SK-N-SH treated with all-trans-retinoic acid at 6 μM for 48 hours (cell line): ENCODE measurements at regions not wholly inside any gene's neighbourhood (a gene's known extent, or its start where the extent isn't known, plus 50 kb on each side); places are given as distances from the start of the nearest gene placed in this dataset.

Experiments
- ATAC-seq: fragments of 200-7000 bp; cut with Tn5 transposase; 3 replicates; pipeline ENCODE4 v1.9.1; 2020; ENCODE audit warnings: mild to moderate bottlenecking, moderate library complexity
- BACH2 ChIP-seq: fragments of 250-450 bp; sonication (Bioruptor Pico); IDR thresholded peaks from 2 replicates; pipeline ENCODE4 v1.9.0; 2021; ENCODE audit warnings: mild to moderate bottlenecking, borderline replicate concordance
- CSDC2 ChIP-seq: fragments of 250-450 bp; sonication (Bioruptor Pico); IDR thresholded peaks from 2 replicates; pipeline ENCODE4 v1.5.0; 2020; ENCODE audit warnings: mild to moderate bottlenecking, moderate library complexity
- GLIS3 ChIP-seq: fragments of 250-450 bp; sonication (Bioruptor Pico); IDR thresholded peaks from 2 replicates; pipeline ENCODE4 v1.5.0; 2020; ENCODE audit warnings: mild to moderate bottlenecking, moderate library complexity
- ISL1 ChIP-seq: fragments of 250-450 bp; sonication (Bioruptor Pico); IDR thresholded peaks from 2 replicates; pipeline ENCODE4 v2.1.2; 2022; ENCODE audit warnings: mild to moderate bottlenecking, moderate library complexity
- OSR1 ChIP-seq: fragments of 250-450 bp; sonication (Bioruptor Pico); IDR thresholded peaks from 2 replicates; pipeline ENCODE4 v1.8.0; 2022; ENCODE audit warnings: moderate library complexity, mild to moderate bottlenecking, inconsistent platforms
- PPARA ChIP-seq: fragments of 250-450 bp; sonication (Bioruptor Pico); IDR thresholded peaks from 2 replicates; pipeline ENCODE4 v1.5.0; 2020; ENCODE audit warnings: mild to moderate bottlenecking, borderline replicate concordance
- RARB ChIP-seq: fragments of 250-450 bp; sonication (Bioruptor Pico); IDR thresholded peaks from 2 replicates; pipeline ENCODE4 v1.8.0; 2021; ENCODE audit warnings: mild to moderate bottlenecking, moderate library complexity
- SNAI2 ChIP-seq: fragments of 250-450 bp; sonication (Bioruptor Pico); IDR thresholded peaks from 2 replicates; pipeline ENCODE4 v1.5.0; 2020; ENCODE audit warnings: mild to moderate bottlenecking, moderate library complexity
- TCF4 ChIP-seq: fragments of 250-450 bp; sonication (Bioruptor Pico); IDR thresholded peaks from 2 replicates; pipeline ENCODE4 v1.8.0; 2021; ENCODE audit warnings: mild to moderate bottlenecking, moderate library complexity, borderline replicate concordance
- TOX ChIP-seq: fragments of 250-450 bp; sonication (Bioruptor Pico); IDR thresholded peaks from 2 replicates; pipeline ENCODE4 v1.8.0; 2021; ENCODE audit warnings: mild to moderate bottlenecking, moderate library complexity, borderline replicate concordance
- ZC3H10 ChIP-seq: fragments of 250-450 bp; sonication (Bioruptor Pico); IDR thresholded peaks from 2 replicates; pipeline ENCODE4 v1.5.1; 2021; ENCODE audit warnings: mild to moderate bottlenecking, moderate library complexity
- ZFP3 ChIP-seq: fragments of 250-450 bp; sonication (Bioruptor Pico); IDR thresholded peaks from 2 replicates; pipeline ENCODE4 v1.5.0; 2020; ENCODE audit warnings: mild to moderate bottlenecking, moderate library complexity
- ZFP30 ChIP-seq: fragments of 450-650 bp; formaldehyde crosslinking; IDR thresholded peaks from 2 replicates; pipeline ENCODE4 v1.5.0; 2022; ENCODE audit warnings: mild to moderate bottlenecking, moderate library complexity
- ZNF565 ChIP-seq: fragments of 450-650 bp; formaldehyde crosslinking; conservative IDR thresholded peaks from 2 replicates; pipeline ENCODE4 v1.5.0; 2020; ENCODE audit warnings: low read depth, mild to moderate bottlenecking, moderate library complexity
- ZNF70 ChIP-seq: fragments of 450-650 bp; formaldehyde crosslinking; IDR thresholded peaks from 2 replicates; pipeline ENCODE4 v1.5.0; 2020; ENCODE audit warnings: mild to moderate bottlenecking, moderate library complexity
- ZNF8 ChIP-seq: fragments of 450-650 bp; formaldehyde crosslinking; IDR thresholded peaks from 2 replicates; pipeline ENCODE4 v1.5.0; 2020; ENCODE audit warnings: mild to moderate bottlenecking, moderate library complexity
- TF ChIP-seq, protein P1 (sequence below): fragments of 250-450 bp; sonication (Bioruptor Pico); IDR thresholded peaks from 2 replicates; pipeline ENCODE4 v1.5.1; 2021; ENCODE audit warnings: mild to moderate bottlenecking, moderate library complexity
- TF ChIP-seq, protein P2 (sequence below): fragments of 250-450 bp; sonication (Bioruptor Pico); IDR thresholded peaks from 2 replicates; pipeline ENCODE4 v1.5.0; 2020; ENCODE audit warnings: mild to moderate bottlenecking, moderate library complexity
- TF ChIP-seq, protein P3 (sequence below): fragments of 250-450 bp; sonication (Bioruptor Pico); IDR thresholded peaks from 2 replicates; pipeline ENCODE4 v1.5.1; 2020; ENCODE audit warnings: low read depth, mild to moderate bottlenecking, moderate library complexity
- TF ChIP-seq, protein P4 (sequence below): fragments of 250-450 bp; sonication (Bioruptor Pico); IDR thresholded peaks from 2 replicates; pipeline ENCODE4 v1.8.0; 2020; ENCODE audit warnings: mild to moderate bottlenecking, moderate library complexity, borderline replicate concordance
- TF ChIP-seq, protein P5 (sequence below): fragments of 250-450 bp; sonication (Bioruptor Pico); IDR thresholded peaks from 2 replicates; pipeline ENCODE4 v1.8.0; 2021; ENCODE audit warnings: low read depth, mild to moderate bottlenecking, moderate library complexity, borderline replicate concordance

DNA sequence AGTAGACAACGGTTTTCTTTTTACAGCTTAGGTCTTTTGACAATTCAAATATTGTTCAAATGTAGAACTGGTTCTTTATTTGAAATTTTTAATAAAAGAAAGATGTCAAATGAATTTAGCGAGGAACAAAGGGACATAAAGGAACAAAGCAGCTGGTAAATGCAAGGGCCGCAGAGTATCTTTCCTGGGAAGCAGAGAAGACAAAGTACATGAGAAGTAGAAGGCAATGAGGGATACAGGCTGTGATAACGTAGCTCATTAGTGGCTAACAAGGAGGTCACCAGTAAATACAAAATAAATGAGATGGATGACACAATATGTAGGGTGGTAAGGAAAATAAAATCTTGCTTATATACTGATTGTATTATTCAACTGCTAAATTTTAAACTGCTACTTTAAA lies 762.8 kb downstream of the VGLL3 start:
- ATAC-seq = no peak
- TF ChIP-seq ISL1 = no peak
- TF ChIP-seq, protein P1, sequence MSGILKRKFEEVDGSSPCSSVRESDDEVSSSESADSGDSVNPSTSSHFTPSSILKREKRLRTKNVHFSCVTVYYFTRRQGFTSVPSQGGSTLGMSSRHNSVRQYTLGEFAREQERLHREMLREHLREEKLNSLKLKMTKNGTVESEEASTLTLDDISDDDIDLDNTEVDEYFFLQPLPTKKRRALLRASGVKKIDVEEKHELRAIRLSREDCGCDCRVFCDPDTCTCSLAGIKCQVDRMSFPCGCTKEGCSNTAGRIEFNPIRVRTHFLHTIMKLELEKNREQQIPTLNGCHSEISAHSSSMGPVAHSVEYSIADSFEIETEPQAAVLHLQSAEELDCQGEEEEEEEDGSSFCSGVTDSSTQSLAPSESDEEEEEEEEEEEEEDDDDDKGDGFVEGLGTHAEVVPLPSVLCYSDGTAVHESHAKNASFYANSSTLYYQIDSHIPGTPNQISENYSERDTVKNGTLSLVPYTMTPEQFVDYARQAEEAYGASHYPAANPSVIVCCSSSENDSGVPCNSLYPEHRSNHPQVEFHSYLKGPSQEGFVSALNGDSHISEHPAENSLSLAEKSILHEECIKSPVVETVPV (CRISPR knock-in tag) = no peak
- TF ChIP-seq ZNF565 = no peak
- TF ChIP-seq GLIS3 (CRISPR knock-in tag) = no peak
- TF ChIP-seq, protein P2, sequence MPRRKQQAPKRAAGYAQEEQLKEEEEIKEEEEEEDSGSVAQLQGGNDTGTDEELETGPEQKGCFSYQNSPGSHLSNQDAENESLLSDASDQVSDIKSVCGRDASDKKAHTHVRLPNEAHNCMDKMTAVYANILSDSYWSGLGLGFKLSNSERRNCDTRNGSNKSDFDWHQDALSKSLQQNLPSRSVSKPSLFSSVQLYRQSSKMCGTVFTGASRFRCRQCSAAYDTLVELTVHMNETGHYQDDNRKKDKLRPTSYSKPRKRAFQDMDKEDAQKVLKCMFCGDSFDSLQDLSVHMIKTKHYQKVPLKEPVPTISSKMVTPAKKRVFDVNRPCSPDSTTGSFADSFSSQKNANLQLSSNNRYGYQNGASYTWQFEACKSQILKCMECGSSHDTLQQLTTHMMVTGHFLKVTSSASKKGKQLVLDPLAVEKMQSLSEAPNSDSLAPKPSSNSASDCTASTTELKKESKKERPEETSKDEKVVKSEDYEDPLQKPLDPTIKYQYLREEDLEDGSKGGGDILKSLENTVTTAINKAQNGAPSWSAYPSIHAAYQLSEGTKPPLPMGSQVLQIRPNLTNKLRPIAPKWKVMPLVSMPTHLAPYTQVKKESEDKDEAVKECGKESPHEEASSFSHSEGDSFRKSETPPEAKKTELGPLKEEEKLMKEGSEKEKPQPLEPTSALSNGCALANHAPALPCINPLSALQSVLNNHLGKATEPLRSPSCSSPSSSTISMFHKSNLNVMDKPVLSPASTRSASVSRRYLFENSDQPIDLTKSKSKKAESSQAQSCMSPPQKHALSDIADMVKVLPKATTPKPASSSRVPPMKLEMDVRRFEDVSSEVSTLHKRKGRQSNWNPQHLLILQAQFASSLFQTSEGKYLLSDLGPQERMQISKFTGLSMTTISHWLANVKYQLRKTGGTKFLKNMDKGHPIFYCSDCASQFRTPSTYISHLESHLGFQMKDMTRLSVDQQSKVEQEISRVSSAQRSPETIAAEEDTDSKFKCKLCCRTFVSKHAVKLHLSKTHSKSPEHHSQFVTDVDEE (CRISPR knock-in tag) = no peak
- no peak for TF ChIP-seq ZNF8 (CRISPR knock-in tag)
- no peak for TF ChIP-seq RARB (CRISPR knock-in tag)
- no peak for TF ChIP-seq SNAI2 (CRISPR knock-in tag)
- TF ChIP-seq ZFP30 = no peak
- TF ChIP-seq, protein P3, sequence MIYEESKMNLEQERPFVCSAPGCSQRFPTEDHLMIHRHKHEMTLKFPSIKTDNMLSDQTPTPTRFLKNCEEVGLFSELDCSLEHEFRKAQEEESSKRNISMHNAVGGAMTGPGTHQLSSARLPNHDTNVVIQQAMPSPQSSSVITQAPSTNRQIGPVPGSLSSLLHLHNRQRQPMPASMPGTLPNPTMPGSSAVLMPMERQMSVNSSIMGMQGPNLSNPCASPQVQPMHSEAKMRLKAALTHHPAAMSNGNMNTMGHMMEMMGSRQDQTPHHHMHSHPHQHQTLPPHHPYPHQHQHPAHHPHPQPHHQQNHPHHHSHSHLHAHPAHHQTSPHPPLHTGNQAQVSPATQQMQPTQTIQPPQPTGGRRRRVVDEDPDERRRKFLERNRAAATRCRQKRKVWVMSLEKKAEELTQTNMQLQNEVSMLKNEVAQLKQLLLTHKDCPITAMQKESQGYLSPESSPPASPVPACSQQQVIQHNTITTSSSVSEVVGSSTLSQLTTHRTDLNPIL (CRISPR knock-in tag) = no peak
- no peak for TF ChIP-seq OSR1 (CRISPR knock-in tag)
- TF ChIP-seq, protein P4, sequence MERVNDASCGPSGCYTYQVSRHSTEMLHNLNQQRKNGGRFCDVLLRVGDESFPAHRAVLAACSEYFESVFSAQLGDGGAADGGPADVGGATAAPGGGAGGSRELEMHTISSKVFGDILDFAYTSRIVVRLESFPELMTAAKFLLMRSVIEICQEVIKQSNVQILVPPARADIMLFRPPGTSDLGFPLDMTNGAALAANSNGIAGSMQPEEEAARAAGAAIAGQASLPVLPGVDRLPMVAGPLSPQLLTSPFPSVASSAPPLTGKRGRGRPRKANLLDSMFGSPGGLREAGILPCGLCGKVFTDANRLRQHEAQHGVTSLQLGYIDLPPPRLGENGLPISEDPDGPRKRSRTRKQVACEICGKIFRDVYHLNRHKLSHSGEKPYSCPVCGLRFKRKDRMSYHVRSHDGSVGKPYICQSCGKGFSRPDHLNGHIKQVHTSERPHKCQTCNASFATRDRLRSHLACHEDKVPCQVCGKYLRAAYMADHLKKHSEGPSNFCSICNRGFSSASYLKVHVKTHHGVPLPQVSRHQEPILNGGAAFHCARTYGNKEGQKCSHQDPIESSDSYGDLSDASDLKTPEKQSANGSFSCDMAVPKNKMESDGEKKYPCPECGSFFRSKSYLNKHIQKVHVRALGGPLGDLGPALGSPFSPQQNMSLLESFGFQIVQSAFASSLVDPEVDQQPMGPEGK = no peak
- no peak for TF ChIP-seq ZFP3 (CRISPR knock-in tag)
- TF ChIP-seq ZNF70 (CRISPR knock-in tag) = no peak
- no peak for TF ChIP-seq PPARA (CRISPR knock-in tag)
- no peak for TF ChIP-seq TCF4 (CRISPR knock-in tag)
- TF ChIP-seq, protein P5, sequence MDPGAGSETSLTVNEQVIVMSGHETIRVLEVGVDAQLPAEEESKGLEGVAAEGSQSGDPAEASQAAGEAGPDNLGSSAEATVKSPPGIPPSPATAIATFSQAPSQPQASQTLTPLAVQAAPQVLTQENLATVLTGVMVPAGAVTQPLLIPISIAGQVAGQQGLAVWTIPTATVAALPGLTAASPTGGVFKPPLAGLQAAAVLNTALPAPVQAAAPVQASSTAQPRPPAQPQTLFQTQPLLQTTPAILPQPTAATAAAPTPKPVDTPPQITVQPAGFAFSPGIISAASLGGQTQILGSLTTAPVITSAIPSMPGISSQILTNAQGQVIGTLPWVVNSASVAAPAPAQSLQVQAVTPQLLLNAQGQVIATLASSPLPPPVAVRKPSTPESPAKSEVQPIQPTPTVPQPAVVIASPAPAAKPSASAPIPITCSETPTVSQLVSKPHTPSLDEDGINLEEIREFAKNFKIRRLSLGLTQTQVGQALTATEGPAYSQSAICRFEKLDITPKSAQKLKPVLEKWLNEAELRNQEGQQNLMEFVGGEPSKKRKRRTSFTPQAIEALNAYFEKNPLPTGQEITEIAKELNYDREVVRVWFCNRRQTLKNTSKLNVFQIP (CRISPR knock-in tag) = no peak
- no peak for TF ChIP-seq ZC3H10 (CRISPR knock-in tag)
- TF ChIP-seq BACH2 (CRISPR knock-in tag) = no peak

DNA sequence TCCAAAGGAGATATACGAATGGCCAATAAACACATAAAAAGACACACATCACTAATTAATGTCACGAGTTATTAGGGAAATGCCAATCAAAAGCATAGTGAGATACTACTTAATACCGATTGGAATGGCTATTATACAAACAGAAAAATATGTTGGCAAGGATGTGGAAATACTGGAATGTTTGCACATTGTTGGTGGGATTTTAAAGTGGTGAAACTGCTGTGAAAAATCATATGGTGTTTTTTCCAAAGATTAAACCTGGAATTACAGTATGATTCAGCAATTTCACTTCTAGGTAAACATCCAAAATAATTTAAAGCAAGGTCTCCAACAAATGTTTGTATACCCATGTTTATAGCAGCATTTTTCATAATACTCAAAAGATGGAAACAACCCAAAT lies 765.5 kb downstream of the VGLL3 start:
- no peak for ATAC-seq
- TF ChIP-seq BACH2 (CRISPR knock-in tag) = no peak

DNA sequence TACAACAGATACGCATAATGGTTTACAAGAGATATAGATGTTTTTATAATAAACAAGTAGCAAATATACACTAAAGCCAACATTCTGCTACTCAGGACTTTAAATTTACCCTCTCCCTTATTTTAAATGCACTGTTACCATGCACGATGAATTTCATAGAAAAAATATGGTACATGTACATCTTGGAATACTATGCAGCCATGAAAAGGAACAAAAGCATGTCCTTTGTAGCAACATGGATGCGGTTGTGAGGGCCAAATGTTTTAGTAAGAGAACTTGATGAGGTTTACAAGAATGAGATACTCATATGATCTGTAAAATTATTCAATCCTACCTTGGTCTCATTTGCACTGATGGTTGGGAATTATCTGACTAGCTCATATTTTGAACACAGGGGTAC lies 769.3 kb downstream of the VGLL3 start:
- no peak for TF ChIP-seq TOX (CRISPR knock-in tag)
- TF ChIP-seq ZFP30 = no peak
- TF ChIP-seq OSR1 (CRISPR knock-in tag) = no peak
- no peak for TF ChIP-seq BACH2 (CRISPR knock-in tag)
- TF ChIP-seq ZNF8 (CRISPR knock-in tag) = peak; percentile 72
- ATAC-seq = no peak

DNA sequence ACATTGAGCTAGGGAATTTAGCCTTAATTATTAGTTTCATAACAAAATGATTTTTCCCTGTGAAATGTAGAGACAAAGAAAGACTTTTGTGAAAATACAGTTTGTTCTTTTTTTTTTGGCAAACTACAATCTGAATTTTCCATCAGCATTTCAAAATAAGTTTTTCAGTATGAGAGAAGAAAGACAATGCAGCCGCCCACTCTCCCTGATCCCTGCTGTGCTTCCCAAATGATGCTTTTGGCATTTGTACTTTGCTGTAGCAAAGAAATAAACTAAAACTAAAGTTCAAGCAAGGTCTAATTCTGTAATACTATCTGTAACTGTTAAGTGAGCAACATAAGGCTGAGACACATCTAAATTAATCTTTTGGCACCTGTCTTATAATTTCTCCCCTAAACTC lies 782.2 kb downstream of the VGLL3 start:
- TF ChIP-seq CSDC2 (CRISPR knock-in tag) = no peak
- TF ChIP-seq GLIS3 (CRISPR knock-in tag) = no peak
- no peak for TF ChIP-seq BACH2 (CRISPR knock-in tag)
- TF ChIP-seq OSR1 (CRISPR knock-in tag) = no peak
- no peak for TF ChIP-seq TCF4 (CRISPR knock-in tag)
- no peak for ATAC-seq
